ENCODE measurements at regions not wholly inside any gene's neighbourhood (a gene's known extent, or its start where the extent isn't known, plus 50 kb on each side); places are given as distances from the start of the nearest gene placed in this dataset.

- no peaks in the 10 kb centered on the region for H3K27me3 ChIP-seq (ENCODE audit: low read depth)
- no peak overlapping the region for H3K4me3 ChIP-seq
- no peak for TF ChIP-seq CTCF (IDR thresholded peaks at IDR 0.05)
- H3K36me3 ChIP-seq: no peaks in the 10 kb centered on the region
- DNase-seq (no peak), ATAC-seq (no peak)
- H3K4me1 ChIP-seq: no peaks in the 10 kb centered on the region
- no peaks in the 10 kb centered on the region for H3K9me3 ChIP-seq
- H3K27ac ChIP-seq: no peak overlapping the region
- intact Hi-C loops (cut with DNase I): no loop called here
These were observed 79.7 kb upstream of the MAP10 start for GRCh38 chr1:232725305-232726047.

GRCh38 chr1:232726048-232726779, 79.0 kb upstream of the MAP10 start:
- no peak overlapping the region for H3K4me3 ChIP-seq
- DNase-seq (no peak), ATAC-seq (no peak)
- no peak overlapping the region for H3K27ac ChIP-seq
- intact Hi-C loops (cut with DNase I): no loop called here
- no peaks in the 10 kb centered on the region for H3K27me3 ChIP-seq (ENCODE audit: low read depth)
- no peaks in the 10 kb centered on the region for H3K4me1 ChIP-seq
- no peaks in the 10 kb centered on the region for H3K36me3 ChIP-seq
- H3K9me3 ChIP-seq: no peaks in the 10 kb centered on the region
- TF ChIP-seq CTCF (IDR thresholded peaks at IDR 0.05): no peak

- H3K27ac ChIP-seq: no peak overlapping the region
- H3K4me1 ChIP-seq: no peaks in the 10 kb centered on the region
- H3K36me3 ChIP-seq: no peaks in the 10 kb centered on the region
- H3K9me3 ChIP-seq: no peaks in the 10 kb centered on the region
- no peak overlapping the region for H3K4me3 ChIP-seq
- intact Hi-C loops (cut with DNase I): no loop called here
- DNase-seq: no peak
- no peaks in the 10 kb centered on the region for H3K27me3 ChIP-seq (ENCODE audit: low read depth)
- no peak for ATAC-seq
- TF ChIP-seq CTCF (IDR thresholded peaks at IDR 0.05): no peak
These were observed 76.5 kb upstream of the MAP10 start for GRCh38 chr1:232728507-232729263.

GRCh38 chr1:232732344-232732910, 72.8 kb upstream of the MAP10 start:
- Histone ChIP-seq H3K27me3 (ENCODE audit: low read depth) (no peaks in the 10 kb centered on the region), H3K9me3 (no peaks in the 10 kb centered on the region), H3K27ac (no peak overlapping the region), H3K4me1 (no peaks in the 10 kb centered on the region), H3K4me3 (no peak overlapping the region), H3K36me3 (no peaks in the 10 kb centered on the region)
- TF ChIP-seq CTCF (IDR thresholded peaks at IDR 0.05): no peak
- DNase-seq: no peak
- intact Hi-C loops (cut with DNase I): no loop called here
- no peak for ATAC-seq

GRCh38 chr1:232737917-232738316, 67.3 kb upstream of the MAP10 start:
- ATAC-seq (no peak), DNase-seq (no peak)
- intact Hi-C loops (cut with DNase I): no loop called here
- H3K27ac ChIP-seq: no peak overlapping the region
- no peaks in the 10 kb centered on the region for H3K27me3 ChIP-seq (ENCODE audit: low read depth)
- H3K4me3 ChIP-seq: no peak overlapping the region
- H3K36me3 ChIP-seq: no peaks in the 10 kb centered on the region
- no peaks in the 10 kb centered on the region for H3K4me1 ChIP-seq
- no peak for TF ChIP-seq CTCF (IDR thresholded peaks at IDR 0.05)
- H3K9me3 ChIP-seq: no peaks in the 10 kb centered on the region

Measured in lower lobe of right lung (tissue), 2 donors.